B cell (primary cell): ENCODE measurements at regions not wholly inside any gene's neighbourhood (a gene's known extent, or its start where the extent isn't known, plus 50 kb on each side); places are given as distances from the start of the nearest gene placed in this dataset.

Source experiments
- CTCF ChIP-seq: fragments of 200-600 bp; IDR thresholded peaks from one replicate; pipeline ENCODE4 v1.8.0; 2022; ENCODE audit warnings: antibody characterized with exemption, mild to moderate bottlenecking
- EZH2 ChIP-seq: IDR thresholded peaks from 2 replicates; pipeline ENCODE4 v1.6.1; 2012; ENCODE audit warnings: borderline replicate concordance, low read depth, mild to moderate bottlenecking, moderate library complexity, low read length; ENCODE audit not compliant: insufficient read depth, poor library complexity, severe bottlenecking

- TF ChIP-seq EZH2 = no peak
- TF ChIP-seq CTCF = no peak
These were observed 51.4 kb upstream of the JARID2 start for GRCh38 chr6:15194453-15194852.
